Hepatic stellate cell (primary cell): ENCODE measurements at regions not wholly inside any gene's neighbourhood (a gene's known extent, or its start where the extent isn't known, plus 50 kb on each side); places are given as distances from the start of the nearest gene placed in this dataset.

Experiments used
- DNase-seq: peaks from one replicate; pipeline ENCODE4 v3.0.0; 2011; ENCODE audit warnings: low spot score

DNA sequence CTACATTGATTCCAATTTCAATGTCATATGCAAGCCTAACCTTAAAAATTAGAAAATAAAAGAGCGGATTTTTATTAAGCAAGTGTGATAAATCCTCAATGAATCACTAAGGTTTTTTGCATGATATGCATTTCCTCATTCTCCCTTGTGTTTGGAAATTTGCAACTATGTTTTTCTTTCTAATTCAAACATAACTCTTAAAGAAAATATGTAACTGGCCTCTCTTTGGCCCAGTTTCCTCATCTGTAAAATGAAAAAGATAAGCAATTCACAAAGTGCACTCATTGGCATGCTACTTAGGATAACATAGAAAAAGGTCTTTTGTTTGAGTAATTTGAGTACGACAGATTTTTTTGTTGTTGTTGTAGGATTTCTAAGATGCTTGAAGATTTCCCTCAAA is 295.5 kb downstream of the CDH11 start:
- no peak for DNase-seq

DNA sequence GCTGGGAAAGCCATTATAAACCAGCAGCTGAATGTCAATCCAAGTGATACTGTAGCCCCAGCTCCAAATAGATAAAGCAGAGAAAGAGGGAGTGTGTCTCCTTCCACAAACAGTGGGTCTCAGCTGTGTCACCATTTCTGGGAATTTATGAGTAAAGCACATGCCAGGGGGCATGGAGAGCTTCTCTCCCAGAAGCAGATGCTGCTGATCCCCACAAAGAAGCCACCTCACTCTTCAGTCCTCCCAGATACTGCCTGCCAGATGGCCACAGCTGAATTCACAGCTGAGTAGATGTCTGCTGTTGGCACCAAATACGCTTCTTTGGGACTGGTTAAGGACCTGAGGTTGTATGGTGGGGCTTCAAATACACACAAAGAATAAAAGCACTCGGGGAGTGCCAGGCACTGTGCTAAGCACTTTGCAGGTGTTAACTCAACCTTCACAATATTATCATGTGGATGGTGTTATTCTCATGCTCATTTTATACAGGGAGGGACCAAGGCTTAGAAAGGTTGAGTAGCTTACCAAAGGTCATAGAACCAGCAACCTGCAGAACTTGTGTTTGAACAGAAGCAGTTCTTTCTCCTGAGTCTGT is 298.3 kb downstream of the CDH11 start:
- DNase-seq, result no peak

- no peak for DNase-seq
These were observed 311.8 kb downstream of the CDH11 start for GRCh38 chr16:64809876-64810629.

- DNase-seq, result no peak
These were observed 313.4 kb downstream of the CDH11 start for GRCh38 chr16:64808474-64808873.

GRCh38 chr16:64791756-64792155 is 330.1 kb downstream of the CDH11 start:
- DNase-seq, result no peak

GRCh38 chr16:64784635-64785034 is 337.2 kb downstream of the CDH11 start:
- no peak for DNase-seq

- DNase-seq, result no peak
These were observed 339.4 kb downstream of the CDH11 start for GRCh38 chr16:64782484-64782883.

DNA sequence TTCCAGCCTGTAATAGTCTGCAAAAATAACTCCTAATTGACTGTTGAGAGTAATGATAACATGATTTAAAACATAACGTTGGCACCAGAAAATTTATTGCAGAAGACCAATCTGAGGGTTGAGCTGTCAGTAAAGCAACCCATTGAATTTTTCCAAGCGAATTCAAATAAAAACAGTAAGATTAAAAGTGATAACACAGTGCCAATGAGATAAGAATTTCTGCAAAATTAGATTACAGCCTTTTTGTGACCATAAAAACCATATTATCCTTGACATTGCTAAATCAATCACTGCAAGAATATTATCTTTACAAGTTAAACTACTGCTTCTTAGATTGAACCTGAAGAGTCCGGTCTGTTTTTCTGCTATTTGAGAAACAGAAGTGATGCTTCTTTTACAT is 341.4 kb downstream of the CDH11 start:
- DNase-seq, result no peak

GRCh38 chr16:64778777-64779176 is 343.1 kb downstream of the CDH11 start:
- no peak for DNase-seq

GRCh38 chr16:64773638-64774037 is 348.2 kb downstream of the CDH11 start:
- DNase-seq, result no peak

- no peak for DNase-seq
These were observed 348.7 kb downstream of the CDH11 start for GRCh38 chr16:64773184-64773583.

DNA sequence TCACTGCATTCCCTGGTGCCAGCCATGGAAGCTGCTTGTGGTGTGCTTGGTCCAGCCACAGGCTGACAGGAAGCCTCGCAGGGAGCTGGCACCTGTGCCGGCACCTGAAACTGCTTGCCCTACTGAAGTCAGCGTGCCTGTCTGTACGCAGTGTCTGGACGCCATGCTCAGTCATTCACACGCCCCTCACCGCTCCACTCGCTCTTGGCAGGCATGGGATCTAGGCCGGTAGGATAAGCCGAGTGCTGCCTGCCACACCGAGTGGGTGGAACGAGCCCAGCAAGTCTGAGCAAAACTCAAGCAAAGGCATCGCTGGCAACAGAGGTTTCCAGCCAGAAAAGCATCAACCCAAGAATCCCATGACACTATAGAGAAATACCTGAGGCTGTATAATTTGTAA is 350.6 kb downstream of the CDH11 start:
- DNase-seq, result no peak

- DNase-seq, result no peak
These were observed 359.7 kb downstream of the CDH11 start for GRCh38 chr16:64762211-64762610.

DNA sequence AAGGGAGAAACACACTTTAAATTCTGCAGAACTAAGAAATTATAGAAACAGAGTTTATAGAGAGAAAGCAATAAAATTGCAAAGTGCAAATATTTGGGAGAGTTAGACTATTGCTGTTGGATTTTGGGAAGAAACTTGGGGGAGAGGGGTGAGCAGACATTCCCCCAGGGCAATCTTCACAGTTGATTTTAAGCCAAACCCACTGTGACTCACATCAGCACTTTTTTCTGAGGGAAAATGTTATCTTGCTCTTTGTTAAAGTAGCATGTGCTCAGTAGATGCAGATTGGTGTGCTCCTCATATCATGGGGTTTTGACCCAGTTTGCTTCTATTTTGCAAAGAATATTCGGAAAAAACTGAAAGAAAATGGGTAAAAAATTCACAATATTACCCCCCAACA is 367.6 kb downstream of the CDH11 start:
- DNase-seq, result no peak

DNA sequence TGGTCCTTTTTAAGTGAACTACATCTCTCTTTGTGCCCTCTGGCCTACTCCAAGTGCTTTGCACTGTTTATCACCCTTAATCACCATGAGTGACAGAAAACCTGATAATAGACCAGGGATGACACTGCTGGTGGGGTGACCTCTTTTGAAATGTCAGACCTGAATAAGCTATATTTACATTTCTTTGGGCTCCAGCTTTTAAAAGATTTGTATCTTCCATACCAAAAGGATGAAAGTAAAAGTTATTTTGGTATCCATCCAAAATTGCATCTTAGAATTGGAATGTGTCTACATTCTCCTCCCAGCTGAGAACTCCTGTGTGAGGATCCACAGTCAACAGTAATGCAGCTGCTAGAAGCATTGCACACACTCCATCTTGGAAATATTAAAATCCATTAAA is 370.0 kb downstream of the CDH11 start:
- peak; percentile 53 for DNase-seq

GRCh38 chr16:64749346-64749745 is 372.5 kb downstream of the CDH11 start:
- DNase-seq, result no peak

DNA sequence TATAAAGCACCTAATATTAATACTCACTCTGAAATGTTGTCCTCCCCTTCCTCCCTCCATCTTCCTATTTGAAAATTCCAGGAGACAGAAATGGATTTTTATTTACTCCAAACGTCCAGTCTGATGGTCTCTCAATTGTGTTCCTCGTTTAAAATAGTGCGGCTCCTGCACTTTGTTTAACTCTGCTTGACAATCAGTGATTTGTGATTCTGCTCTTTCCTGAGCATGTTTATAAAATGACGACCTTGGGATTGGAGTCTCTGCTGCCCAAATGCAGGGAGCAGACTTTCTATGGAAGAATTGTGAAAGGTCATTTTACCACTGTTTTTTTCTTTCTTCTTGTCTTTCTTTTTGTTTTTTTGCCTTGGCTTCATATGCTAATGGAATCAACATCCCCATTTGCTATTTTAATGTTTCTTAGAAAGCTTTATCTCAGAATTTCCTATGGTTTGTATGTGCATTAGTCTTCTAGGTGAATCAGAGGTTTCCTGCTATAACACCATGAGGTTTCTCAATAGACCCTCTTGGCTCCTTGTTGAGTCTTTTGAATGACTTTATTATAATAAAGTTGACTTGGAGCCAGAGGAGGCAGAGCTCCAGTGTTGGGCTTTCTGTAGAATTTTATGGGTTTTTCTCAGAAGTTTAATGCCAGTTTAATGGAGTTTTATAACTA is 376.5 kb downstream of the CDH11 start:
- no peak for DNase-seq

GRCh38 chr16:64742455-64743223 is 379.2 kb downstream of the CDH11 start:
- no peak for DNase-seq

GRCh38 chr16:64740261-64740660 is 381.6 kb downstream of the CDH11 start:
- no peak for DNase-seq

DNA sequence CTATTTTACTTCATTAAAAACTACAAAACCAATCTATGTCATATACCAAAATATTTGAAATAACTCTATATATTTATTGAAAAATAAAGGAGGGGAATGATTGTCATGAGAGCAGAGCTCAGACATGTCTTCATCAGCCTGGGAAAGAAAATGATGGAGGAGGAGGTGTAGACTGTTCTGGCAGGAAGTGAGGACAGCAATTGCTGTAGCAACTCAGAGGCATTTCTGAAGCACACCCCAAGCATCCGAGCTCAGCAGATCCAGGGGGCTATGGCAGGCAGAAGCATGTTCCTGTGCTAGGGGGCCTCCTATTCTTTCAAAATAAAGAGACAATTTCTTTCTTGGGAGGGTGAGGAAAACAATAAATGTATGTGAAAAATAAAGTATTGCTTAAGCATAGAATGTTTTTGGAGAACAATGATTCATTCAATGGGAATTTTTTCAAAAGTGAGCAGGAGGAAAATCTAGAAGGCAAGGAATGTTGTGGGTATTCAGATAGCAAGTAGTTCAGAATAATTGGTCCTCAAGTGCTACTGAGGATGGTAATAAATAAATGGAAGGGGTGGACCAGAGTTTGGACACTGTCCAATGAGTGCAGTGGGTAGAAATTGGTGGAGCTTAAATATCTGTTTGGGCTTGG is 383.4 kb downstream of the CDH11 start:
- peak; percentile 24 for DNase-seq

DNA sequence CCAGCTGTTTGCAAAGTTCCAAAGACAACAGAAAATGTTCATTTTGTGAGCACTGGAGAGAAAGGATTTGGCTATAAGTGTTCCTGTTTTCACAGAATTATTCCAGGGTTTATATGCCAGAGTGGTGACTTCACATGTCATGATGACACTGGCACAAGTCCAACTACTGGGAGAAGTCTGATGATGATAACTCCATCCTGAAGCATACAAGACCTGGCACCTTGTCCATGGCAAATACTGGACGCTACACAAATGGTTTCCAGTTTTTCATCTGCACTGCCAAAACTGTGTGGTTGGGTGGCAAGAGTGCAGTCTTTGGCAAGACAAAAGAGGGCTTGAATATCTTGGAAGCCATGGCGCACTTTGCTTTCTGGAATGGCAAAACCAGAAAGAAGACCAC is 385.0 kb downstream of the CDH11 start:
- DNase-seq, result no peak

DNA sequence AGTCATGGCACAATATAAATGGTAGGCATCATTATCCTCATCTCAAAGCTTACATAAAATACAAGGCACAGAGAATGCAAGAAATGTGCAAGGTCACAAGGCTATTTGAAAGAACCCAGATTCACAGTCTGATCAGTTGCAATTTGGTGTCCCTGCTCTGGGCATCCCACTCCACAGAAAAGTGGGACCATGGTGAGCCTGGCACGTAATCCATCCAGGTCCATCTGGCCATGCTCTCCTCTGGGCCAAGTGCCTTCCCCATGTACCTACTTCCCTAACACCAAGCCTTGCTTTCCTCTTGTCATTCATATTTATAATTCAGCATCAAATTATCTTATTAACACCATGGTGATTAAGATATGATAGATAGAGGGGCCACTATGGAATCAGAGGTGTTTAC is 390.0 kb downstream of the CDH11 start:
- DNase-seq, result no peak
